Stimulated activated CD8-positive, alpha-beta memory T cell treated with anti-CD3 and anti-CD28 coated beads, Interleukin-4, amount 100 ng/mL, for 24 hours (primary cell): ENCODE measurements at regions not wholly inside any gene's neighbourhood (a gene's known extent, or its start where the extent isn't known, plus 50 kb on each side); places are given as distances from the start of the nearest gene placed in this dataset.

Experiments
- DNase-seq: peaks from one replicate; pipeline ENCODE4 v3.0.0-alpha.2; 2020; ENCODE audit warnings: low read depth

- no peak for DNase-seq
These were observed 229.1 kb downstream of the AUH start for GRCh38 chr9:91132576-91133073.

- no peak for DNase-seq
These were observed 227.1 kb downstream of the AUH start for GRCh38 chr9:91134608-91135007.

GRCh38 chr9:91137391-91137790 is 224.3 kb downstream of the AUH start:
- DNase-seq: no peak

DNA sequence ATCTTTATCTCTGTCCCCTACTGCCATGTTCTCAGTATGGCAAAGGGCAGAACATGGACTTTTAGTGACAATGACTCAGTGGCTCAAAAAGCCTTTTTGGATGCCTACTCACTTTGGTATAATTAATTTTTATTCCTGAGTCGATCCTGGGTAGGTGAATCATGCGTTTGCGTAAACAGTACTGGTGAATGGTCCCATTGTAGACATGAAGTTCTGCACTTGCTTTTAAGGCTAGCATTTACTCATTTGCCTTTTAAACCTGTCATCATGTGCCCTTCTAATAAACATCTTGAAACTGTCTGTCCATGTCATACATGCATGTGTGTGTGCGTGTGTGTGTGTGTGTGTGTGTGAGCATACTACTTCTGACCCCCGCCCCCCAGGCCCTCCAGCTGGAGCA is 223.0 kb downstream of the AUH start:
- no peak for DNase-seq

DNA sequence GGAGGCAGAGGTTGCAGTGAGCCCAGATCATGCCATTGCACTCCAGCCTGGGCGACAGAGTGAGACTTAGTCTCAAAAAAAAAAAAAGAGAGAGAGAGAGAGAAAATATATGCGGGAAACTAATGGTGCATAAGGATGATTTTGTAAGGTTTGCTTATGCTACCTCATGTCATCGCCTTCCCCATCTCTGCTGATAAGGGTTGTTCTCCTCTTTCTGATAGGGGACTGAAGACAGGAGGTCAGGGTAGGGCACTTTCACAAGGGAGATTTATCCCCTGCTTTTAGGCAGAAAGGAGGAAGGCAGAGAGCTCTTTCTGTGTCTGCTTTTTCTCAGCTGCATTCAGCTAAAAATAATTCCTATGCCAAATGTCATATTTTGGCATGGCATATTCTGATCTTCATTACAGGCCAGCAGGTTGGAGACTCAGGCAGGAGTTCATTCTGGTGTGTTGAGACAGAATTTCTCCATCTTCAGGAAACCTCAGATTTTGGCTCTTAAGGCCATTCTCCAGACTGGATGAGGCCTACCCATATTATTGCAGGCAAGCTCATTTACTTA is 220.2 kb downstream of the AUH start:
- DNase-seq: no peak

- no peak for DNase-seq
These were observed 218.6 kb downstream of the AUH start for GRCh38 chr9:91143162-91143561.

DNA sequence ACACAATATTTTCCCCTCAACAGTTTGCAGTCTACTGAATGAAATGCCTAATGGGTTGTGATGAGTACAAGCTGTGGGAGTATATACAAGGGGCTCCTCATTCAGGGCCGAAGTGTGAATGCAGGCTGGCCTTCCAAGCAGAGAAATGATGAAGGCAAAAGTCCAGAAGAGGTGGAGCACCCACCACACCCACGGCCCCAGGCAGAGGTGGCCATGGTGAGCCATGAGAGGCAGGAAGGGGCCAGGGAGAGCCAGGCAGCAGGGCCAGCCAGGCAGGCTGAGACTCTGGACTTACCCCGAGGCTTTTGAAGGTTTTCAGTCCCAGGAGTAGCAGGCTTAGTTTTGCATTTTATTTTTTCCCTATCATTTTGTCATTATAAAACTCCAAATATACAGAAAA is 218.1 kb downstream of the AUH start:
- DNase-seq: no peak

- no peak for DNase-seq
These were observed 216.9 kb downstream of the AUH start for GRCh38 chr9:91144769-91145168.

DNA sequence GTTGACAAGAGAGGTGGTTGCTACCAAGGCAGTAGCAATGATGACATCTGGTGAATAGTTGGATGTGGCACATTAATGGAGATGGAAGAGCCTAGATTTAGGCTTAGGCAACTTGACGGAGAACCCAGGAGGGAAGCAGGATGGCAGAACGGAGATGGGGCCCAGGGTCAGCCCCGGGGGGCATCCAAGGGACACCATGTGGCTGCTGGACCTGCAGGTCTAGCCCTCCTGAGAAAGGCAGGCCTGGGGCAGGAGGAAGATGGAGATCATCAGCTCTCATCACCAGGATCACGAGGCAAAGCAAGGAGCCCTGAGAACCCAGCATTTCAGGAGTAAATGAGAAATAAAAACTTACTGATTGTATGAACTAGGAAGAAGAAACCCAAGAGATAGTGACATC is 216.2 kb downstream of the AUH start:
- DNase-seq: no peak

- DNase-seq: no peak
These were observed 215.2 kb downstream of the AUH start for GRCh38 chr9:91146391-91147019.

- DNase-seq: no peak
These were observed 214.5 kb downstream of the AUH start for GRCh38 chr9:91147079-91147708.

DNA sequence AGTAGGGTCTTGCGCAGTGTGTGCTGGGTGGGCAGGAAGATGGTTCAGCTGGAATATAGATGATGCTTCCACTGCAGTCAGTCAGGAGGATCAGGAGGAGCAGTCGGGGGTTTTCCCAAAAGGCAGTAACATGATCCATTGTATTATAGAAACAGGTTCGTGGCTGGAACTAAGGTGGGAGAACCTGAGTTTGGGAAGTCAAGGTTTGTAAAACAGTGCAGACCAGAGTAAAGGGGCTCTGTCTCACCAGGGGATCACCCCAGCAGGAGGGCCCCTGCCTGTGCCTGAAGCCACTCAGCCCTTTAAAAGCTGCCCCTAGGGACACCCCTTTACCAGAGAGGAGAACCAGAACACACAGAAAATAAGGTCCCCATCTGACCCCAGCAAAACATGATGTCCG is 213.4 kb downstream of the AUH start:
- no peak for DNase-seq

GRCh38 chr9:91150273-91150997 is 211.3 kb downstream of the AUH start:
- no peak for DNase-seq

- DNase-seq: no peak
These were observed 210.6 kb downstream of the AUH start for GRCh38 chr9:91150998-91151717.

GRCh38 chr9:91151718-91152095 is 210.0 kb downstream of the AUH start:
- no peak for DNase-seq

- no peak for DNase-seq
These were observed 207.0 kb downstream of the AUH start for GRCh38 chr9:91154686-91155085.

DNA sequence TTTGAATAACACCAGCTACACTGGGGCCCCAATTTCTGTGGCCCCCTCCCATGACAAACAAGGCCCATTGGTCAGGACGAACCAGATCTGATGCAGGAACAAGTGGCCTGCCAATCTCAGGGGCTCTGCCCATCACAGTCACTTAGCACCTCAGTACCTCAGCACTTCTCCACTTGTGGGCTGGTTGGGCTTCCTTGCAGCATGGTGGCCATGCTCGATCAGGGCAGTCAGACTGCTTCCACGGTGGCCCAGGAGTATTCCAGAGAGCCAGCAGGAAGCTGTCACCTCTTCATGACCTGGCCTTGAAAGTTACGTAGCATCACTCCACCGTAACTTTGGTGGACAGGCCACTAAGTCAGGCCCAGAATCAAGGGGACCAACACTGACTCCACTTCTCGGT is 206.5 kb downstream of the AUH start:
- no peak for DNase-seq

DNA sequence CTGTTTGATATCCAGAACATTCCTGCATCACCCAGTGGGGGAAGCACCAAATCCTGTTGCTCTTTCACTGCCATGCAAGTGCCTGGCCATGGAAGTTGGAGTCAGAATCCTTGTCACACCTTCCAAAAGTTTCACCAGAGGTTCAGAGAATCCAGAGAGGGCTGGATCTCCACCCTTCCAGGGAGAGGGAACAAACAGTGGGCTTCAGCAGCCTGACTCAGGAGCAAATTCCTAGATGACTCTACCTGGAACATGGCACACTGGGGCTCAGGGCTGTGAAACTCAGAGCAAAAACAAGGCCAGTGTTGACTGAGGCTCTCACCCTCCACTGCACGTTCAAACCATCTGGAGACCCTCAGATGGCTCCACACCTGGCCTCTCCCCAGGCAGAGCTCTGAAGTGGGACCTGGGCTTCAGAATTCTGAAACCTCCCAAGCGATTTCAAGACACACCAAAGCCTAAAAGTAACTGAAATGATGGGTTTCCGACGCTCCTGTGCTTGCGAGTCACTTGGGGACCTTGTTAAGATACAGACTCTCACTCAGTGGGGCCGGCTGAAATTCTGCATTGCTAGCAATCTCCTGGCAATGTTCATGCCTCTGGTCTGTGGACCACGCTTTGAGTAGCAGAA is 205.9 kb downstream of the AUH start:
- no peak for DNase-seq

DNA sequence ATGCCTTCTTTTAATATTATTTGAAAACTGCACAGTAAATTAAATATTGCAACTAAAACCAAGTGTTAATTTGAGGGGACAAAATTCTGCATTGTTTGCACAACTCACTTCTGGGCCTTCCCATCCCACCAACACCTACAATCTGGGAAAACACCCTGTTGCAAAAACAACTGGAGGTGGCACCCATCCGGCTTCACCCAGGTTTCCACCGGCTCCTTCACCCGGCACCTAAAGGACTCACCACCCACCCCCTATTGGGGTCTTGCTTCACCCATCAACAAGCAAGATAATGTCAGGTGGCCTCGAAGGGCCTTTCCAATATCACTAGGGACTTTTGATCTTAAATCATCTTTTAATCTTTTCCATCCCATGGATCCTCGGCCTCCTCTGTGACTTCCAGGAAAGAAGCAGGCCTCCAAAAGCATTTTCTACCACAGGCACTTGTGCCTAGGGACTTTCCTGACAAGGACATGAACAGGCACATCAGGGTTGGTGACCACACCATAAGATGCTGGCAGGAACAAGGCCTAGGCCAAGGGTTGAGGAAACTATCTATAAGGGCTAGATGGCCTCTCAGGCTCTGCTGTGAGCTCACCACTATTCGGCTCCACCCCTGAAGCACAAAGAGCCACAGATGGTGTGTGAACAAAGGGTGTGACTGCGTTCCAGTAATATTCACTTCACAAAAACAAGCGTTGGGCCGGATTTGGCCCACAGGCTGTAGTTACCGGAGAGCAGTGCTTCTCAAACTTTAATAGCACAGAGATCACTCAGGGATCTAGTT is 205.1 kb downstream of the AUH start:
- DNase-seq: no peak

DNA sequence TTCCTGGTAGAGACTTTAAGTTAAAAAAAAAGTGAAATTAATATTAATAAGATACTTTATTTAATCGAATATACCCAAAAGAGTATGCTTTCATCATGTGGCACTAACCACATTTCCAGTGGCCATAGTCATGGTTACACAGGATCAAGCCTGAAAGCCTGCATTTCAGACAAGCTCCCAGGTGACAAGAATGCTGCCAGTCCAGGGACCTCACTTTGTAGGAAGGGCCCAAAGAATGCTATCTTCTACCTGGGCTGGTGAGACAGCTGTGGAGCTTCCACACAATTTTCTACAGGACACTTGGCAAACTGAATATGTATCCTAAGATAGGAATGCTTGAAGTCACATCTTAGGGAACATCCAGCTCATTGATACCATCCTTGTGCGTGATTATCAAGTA is 203.8 kb downstream of the AUH start:
- DNase-seq: no peak

- DNase-seq: no peak
These were observed 203.4 kb downstream of the AUH start for GRCh38 chr9:91158286-91158685.
